ENCODE measurements at regions not wholly inside any gene's neighbourhood (a gene's known extent, or its start where the extent isn't known, plus 50 kb on each side); places are given as distances from the start of the nearest gene placed in this dataset.

DNA sequence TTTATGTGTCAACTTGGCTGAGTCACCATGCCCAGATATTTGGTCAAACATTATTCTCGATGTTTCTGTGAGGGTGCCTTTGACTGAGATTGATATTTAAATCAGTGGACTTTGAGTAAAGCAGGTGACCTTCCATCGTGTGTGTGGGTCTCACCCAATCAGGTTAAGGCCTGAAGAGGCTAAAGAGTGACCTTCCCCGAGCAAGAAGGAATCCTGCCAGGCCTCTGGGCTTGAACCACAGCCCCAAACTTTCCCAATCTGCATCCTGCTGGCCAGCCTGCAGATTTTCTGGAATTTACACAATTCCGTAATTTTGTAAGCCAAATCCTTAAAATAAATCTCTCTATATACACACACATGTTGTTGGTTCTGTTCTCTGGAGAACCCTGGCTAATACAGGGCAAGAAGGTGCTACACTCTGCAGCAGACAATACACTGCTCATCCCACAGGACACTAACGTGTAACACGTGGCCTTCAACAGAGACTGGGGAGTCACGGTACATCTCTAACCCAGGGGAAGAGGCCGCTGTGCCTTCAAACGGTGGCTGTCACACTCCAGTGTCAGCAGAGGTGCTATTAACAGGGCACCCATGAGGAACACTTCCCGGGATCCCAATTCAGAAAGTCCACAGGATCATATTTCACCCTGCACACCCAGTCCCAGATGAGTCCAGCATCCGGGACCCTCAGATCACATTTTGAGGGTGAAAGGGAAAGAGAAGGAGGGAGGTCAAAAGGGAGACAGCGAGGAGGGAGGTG is 113.1 kb upstream of the ID2 start:
- TF ChIP-seq, protein P1, sequence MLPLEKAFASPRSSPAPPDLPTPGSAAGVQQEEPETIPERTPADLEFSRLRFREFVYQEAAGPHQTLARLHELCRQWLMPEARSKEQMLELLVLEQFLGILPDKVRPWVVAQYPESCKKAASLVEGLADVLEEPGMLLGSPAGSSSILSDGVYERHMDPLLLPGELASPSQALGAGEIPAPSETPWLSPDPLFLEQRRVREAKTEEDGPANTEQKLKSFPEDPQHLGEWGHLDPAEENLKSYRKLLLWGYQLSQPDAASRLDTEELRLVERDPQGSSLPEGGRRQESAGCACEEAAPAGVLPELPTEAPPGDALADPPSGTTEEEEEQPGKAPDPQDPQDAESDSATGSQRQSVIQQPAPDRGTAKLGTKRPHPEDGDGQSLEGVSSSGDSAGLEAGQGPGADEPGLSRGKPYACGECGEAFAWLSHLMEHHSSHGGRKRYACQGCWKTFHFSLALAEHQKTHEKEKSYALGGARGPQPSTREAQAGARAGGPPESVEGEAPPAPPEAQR (tag by site-specific recombination; IDR thresholded peaks at IDR 0.05): no peak
- TF ChIP-seq ZNF341 (tag by site-specific recombination; IDR thresholded peaks at IDR 0.05; ENCODE audit: low read depth): 0 out of 2 replicates have a peak, but pooled peaks have one; percentile 25
- H3K4me3 ChIP-seq (ENCODE audit: low read depth, low read length): no peak overlapping the region
- ChIA-PET CTCF (no interaction called here), POLR2A (no interaction called here)
- no peaks in the 10 kb centered on the region for H3K4me1 ChIP-seq (ENCODE audit: control insufficient read depth, insufficient read depth, low read length)
- no peaks in the 10 kb centered on the region for H3K36me3 ChIP-seq (ENCODE audit: control insufficient read depth in 2 of 2, insufficient read depth in 1 of 2, low read length in 2 of 2)
- H3K27ac ChIP-seq (ENCODE audit: extremely low read depth, low read depth, low read length): no peak overlapping the region
- H3K9me3 ChIP-seq (ENCODE audit: control insufficient read depth, insufficient read depth, low read depth, low read length): no peaks in the 10 kb centered on the region

DNA sequence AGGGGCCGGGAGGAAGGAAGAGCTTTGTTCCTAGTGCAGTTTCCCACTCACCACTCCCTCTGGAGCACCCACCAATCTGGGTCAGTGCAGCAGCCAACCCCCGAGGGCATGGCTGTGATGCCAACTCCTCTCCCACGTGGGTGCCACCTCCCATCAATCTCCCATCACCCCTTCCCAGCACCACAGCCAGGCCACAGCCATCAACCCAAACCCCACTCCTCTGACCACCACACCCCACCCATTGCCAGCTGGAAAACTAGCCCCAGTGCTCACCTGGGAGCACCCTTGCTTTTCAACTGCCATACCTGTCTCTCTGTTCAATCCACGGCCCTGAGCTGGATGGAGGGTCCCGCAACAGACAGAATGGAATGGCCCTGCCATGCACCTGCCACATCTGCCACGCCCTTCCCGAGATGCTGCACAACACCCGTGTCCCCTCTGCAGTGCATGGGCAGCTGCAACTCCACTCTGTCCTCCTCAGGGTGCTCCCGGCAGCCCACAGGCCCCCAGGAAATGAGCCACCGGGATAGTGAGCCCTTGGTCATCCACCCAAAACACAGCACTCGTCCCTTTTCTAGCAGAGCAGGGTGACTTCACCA is 112.4 kb upstream of the ID2 start:
- POLR2A ChIA-PET: interaction anchor here (1.0 kb wide), 1 partner anchor 112 kb away, joined by 4 read pairs; the partner anchor contains the start of gene ID2
- Histone ChIP-seq H3K27ac (ENCODE audit: extremely low read depth, low read depth, low read length) (no peak overlapping the region), H3K36me3 (ENCODE audit: control insufficient read depth in 2 of 2, insufficient read depth in 1 of 2, low read length in 2 of 2) (no peaks in the 10 kb centered on the region), H3K9me3 (ENCODE audit: control insufficient read depth, insufficient read depth, low read depth, low read length) (no peaks in the 10 kb centered on the region), H3K4me3 (ENCODE audit: low read depth, low read length) (no peak overlapping the region), H3K4me1 (ENCODE audit: control insufficient read depth, insufficient read depth, low read length) (no peaks in the 10 kb centered on the region)
- no peak for TF ChIP-seq ZNF248 (tag by site-specific recombination; IDR thresholded peaks at IDR 0.05)
- no peak for TF ChIP-seq ZFP3 (tag by site-specific recombination; IDR thresholded peaks at IDR 0.05; ENCODE audit: low read depth)
- no peak for TF ChIP-seq ZNF114 (tag by site-specific recombination; IDR thresholded peaks at IDR 0.05)
- TF ChIP-seq ZFP69B (tag by site-specific recombination; IDR thresholded peaks at IDR 0.05): no peak
- TF ChIP-seq, protein P2, sequence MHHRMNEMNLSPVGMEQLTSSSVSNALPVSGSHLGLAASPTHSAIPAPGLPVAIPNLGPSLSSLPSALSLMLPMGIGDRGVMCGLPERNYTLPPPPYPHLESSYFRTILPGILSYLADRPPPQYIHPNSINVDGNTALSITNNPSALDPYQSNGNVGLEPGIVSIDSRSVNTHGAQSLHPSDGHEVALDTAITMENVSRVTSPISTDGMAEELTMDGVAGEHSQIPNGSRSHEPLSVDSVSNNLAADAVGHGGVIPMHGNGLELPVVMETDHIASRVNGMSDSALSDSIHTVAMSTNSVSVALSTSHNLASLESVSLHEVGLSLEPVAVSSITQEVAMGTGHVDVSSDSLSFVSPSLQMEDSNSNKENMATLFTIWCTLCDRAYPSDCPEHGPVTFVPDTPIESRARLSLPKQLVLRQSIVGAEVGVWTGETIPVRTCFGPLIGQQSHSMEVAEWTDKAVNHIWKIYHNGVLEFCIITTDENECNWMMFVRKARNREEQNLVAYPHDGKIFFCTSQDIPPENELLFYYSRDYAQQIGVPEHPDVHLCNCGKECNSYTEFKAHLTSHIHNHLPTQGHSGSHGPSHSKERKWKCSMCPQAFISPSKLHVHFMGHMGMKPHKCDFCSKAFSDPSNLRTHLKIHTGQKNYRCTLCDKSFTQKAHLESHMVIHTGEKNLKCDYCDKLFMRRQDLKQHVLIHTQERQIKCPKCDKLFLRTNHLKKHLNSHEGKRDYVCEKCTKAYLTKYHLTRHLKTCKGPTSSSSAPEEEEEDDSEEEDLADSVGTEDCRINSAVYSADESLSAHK (tag by site-specific recombination; IDR thresholded peaks at IDR 0.05): no peak
- TF ChIP-seq ZNF626 (tag by site-specific recombination; IDR thresholded peaks at IDR 0.05): no peak
- no peak for TF ChIP-seq ZBTB7A (tag by site-specific recombination; IDR thresholded peaks at IDR 0.05; ENCODE audit: low read depth)
- no peak for TF ChIP-seq ZNF341 (tag by site-specific recombination; IDR thresholded peaks at IDR 0.05; ENCODE audit: low read depth)
- no peak for TF ChIP-seq ZBTB48 (tag by site-specific recombination; IDR thresholded peaks at IDR 0.05)
- TF ChIP-seq, protein P3, sequence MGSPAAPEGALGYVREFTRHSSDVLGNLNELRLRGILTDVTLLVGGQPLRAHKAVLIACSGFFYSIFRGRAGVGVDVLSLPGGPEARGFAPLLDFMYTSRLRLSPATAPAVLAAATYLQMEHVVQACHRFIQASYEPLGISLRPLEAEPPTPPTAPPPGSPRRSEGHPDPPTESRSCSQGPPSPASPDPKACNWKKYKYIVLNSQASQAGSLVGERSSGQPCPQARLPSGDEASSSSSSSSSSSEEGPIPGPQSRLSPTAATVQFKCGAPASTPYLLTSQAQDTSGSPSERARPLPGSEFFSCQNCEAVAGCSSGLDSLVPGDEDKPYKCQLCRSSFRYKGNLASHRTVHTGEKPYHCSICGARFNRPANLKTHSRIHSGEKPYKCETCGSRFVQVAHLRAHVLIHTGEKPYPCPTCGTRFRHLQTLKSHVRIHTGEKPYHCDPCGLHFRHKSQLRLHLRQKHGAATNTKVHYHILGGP (tag by site-specific recombination; IDR thresholded peaks at IDR 0.05): no peak
- TF ChIP-seq, protein P4, sequence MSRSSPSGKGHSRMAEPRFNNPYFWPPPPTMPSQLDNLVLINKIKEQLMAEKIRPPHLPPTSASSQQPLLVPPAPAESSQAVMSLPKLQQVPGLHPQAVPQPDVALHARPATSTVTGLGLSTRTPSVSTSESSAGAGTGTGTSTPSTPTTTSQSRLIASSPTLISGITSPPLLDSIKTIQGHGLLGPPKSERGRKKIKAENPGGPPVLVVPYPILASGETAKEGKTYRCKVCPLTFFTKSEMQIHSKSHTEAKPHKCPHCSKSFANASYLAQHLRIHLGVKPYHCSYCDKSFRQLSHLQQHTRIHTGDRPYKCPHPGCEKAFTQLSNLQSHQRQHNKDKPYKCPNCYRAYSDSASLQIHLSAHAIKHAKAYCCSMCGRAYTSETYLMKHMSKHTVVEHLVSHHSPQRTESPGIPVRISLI (tag by site-specific recombination; IDR thresholded peaks at IDR 0.05): no peak
- TF ChIP-seq ZNF707 (tag by site-specific recombination; IDR thresholded peaks at IDR 0.05): no peak
- no peak for TF ChIP-seq ZNF514 (tag by site-specific recombination; IDR thresholded peaks at IDR 0.05)
- TF ChIP-seq ZNF423 (tag by site-specific recombination; IDR thresholded peaks at IDR 0.05): no peak
- TF ChIP-seq ZNF366 (tag by site-specific recombination; conservative IDR thresholded peaks at IDR 0.05): no peak
- no peak for TF ChIP-seq ZNF221 (tag by site-specific recombination; IDR thresholded peaks at IDR 0.05; ENCODE audit: borderline replicate concordance)
- TF ChIP-seq ZNF426 (tag by site-specific recombination; IDR thresholded peaks at IDR 0.05): no peak
- no peak for TF ChIP-seq ZNF350 (tag by site-specific recombination; IDR thresholded peaks at IDR 0.05)
- TF ChIP-seq ZNF473 (tag by site-specific recombination; IDR thresholded peaks at IDR 0.05): no peak
- CTCF ChIA-PET: no interaction called here
